ENCODE measurements at regions not wholly inside any gene's neighbourhood (a gene's known extent, or its start where the extent isn't known, plus 50 kb on each side); places are given as distances from the start of the nearest gene placed in this dataset.
"Not testable (repeated sequence)": the region's sequence is repeated elsewhere in the genome, so short reads cannot be mapped to it uniquely, and the experiment has no call there.

DNA sequence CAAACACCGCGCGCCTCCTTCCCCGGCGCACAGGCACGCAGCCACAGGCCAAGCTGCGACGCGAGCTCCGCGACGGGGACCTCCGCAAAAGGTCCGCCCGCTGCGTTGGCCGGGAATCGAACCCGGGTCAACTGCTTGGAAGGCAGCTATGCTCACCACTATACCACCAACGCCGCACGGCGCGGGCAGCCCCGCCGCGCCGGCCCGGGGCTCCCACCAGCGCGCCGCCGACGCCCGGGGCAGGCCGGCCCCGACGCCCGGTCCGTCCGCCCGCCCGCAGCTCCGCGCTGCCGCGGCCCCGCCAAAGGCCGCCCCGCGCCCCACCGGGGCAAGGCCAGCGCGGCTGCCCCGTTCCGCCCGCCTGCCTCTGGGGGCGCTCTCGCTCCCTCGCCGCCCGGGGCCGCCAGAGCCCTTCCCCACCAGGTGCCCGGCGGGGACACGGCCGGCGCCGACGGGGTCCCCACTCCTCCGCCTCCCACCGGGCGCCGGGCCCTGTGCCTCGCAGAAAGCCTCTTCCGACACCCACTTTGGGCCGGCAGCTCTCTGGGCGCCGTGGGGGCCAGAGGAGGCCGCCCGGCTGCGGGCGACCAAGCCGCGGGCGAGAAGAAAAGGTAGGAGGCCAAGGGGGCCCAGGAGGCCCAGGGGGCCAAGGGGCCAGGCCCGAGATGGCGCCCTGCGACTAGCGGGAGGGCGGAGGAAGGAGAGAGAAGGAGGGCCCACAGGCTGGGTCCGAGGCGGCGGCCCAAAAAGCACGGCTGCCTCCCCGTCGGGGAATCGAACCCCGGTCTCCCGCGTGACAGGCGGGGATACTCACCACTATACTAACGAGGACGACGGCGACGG lies 50.2 kb upstream of the FCGR2A start:
- H3K4me1 ChIP-seq (ENCODE audit: control insufficient read depth in 1 of 2, insufficient read depth in 2 of 2, low read depth in 1 of 2, low read length in 1 of 2); H3K4me2 ChIP-seq; H3K36me3 ChIP-seq (replicated peaks in 1 of 2; ENCODE audit: control insufficient read depth in 1 of 2, insufficient read depth in 2 of 2, low read length in 1 of 2); H3K4me3 ChIP-seq (ENCODE audit: low read depth in 2 of 2, low read length in 1 of 2); H3F3A ChIP-seq (replicated peaks; ENCODE audit: insufficient read depth); H3K9me2 ChIP-seq; H3K79me2 ChIP-seq (ENCODE audit: insufficient read depth); CTCF ChIA-PET; H2AFZ ChIP-seq (ENCODE audit: low read depth); H3K9me3 ChIP-seq; POLR2A ChIA-PET; DNase-seq; H3K9ac ChIP-seq; H4K20me1 ChIP-seq (ENCODE audit: insufficient read depth); H3K27ac ChIP-seq (ENCODE audit: low read depth in 2 of 2, low read length in 1 of 2): not testable (repeated sequence)
- peaks cover 12% of the 10 kb centered on the region; the same call in 1 of the 2 replicates for H3K27me3 ChIP-seq (ENCODE audit: insufficient read depth)
- no CpG with 5 or more reads among the region's 107 CpGs for WGBS (ENCODE audit: low lambda C conversion rate)

DNA sequence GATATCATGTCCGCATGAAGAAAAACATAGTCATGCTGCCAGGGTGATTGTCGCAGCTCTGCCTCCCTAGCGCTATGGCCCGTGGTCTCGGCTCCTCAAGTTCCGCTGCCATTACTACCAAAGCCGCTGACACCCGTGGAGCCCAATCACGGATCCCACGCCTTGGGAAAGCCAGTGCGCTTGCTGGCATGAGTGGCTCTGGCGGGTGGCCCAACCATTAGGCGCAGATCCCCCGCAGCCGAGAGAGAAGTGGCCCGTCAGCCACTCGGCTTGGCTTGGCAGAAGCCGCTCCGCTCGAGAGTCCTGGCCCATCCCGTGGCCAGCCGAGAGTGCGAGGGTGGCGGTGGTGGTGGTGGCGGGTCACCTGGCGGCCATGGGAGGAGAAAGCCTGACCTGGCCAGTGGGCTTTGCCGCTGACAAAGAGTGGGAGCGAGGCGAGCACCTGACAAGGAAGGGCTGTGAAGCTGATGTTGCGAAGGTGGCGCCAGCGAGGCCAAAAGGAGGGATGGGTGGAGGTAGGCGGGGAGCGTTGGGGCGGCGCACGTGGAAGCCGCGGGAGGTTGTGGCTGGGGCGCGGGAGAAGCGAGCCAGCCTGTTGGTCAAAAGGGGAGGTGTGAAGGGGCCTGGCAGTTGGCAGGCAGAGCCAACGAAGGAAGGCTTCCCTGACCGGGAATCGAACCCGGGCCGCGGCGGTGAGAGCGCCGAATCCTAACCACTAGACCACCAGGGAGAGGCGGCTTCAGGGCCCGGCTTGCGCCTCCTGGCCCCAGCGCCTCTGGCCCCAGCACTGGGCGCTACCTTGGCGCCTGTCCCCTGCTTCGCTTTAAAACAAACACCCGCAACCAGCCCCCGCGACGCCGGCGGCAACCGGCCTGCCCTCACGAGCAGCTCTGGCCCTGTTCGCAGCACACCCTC lies 51.0 kb upstream of the FCGR2A start:
- H3K4me2 ChIP-seq; H3K9me2 ChIP-seq; H3K27ac ChIP-seq (ENCODE audit: low read depth in 2 of 2, low read length in 1 of 2); H3K4me3 ChIP-seq (ENCODE audit: low read depth in 2 of 2, low read length in 1 of 2); CTCF ChIA-PET; H3K36me3 ChIP-seq (replicated peaks in 1 of 2; ENCODE audit: control insufficient read depth in 1 of 2, insufficient read depth in 2 of 2, low read length in 1 of 2); DNase-seq; H3F3A ChIP-seq (replicated peaks; ENCODE audit: insufficient read depth); H3K27me3 ChIP-seq (ENCODE audit: insufficient read depth); H3K9ac ChIP-seq; H3K4me1 ChIP-seq (ENCODE audit: control insufficient read depth in 1 of 2, insufficient read depth in 2 of 2, low read depth in 1 of 2, low read length in 1 of 2); POLR2A ChIA-PET; H2AFZ ChIP-seq (ENCODE audit: low read depth); H3K9me3 ChIP-seq; H3K79me2 ChIP-seq (ENCODE audit: insufficient read depth); H4K20me1 ChIP-seq (ENCODE audit: insufficient read depth): not testable (repeated sequence)
- 62% methylated on average over 10 of the region's 67 CpGs for WGBS (ENCODE audit: low lambda C conversion rate)

DNA sequence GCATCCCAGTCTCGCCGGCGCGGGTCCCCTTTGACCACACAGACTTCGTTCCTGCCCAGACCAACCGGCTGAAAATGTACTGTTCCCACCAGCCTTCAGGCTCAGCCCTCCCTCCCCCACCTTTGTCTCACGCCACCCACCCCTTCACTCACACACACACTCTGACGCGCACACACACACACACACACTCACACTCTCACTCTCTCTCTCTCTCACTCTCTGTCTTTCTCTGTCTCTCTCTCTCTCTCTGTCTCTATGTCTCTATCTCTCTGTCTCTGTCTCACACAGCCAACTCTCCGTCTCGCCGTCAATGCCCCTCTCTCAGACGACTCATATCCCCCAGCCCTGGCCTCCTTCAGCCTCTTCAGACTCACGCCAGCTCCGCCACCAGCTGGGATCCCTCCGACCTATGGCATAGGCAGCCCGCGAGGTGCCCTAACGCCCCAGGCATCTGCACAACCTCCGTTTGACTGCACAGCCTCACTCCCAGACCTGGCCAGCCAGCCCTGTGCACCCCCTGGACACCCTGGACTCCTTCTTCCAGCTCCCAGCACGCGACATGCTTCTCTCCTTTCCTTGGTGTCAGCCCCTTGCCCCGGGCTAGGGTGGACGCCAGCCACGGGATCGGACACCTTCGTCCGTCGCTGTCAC lies 53.4 kb upstream of the FCGR2A start:
- DNase-seq; H3F3A ChIP-seq (replicated peaks; ENCODE audit: insufficient read depth); H3K4me2 ChIP-seq; H3K4me1 ChIP-seq (ENCODE audit: control insufficient read depth in 1 of 2, insufficient read depth in 2 of 2, low read depth in 1 of 2, low read length in 1 of 2); CTCF ChIA-PET; H4K20me1 ChIP-seq (ENCODE audit: insufficient read depth); H2AFZ ChIP-seq (ENCODE audit: low read depth); H3K9me2 ChIP-seq; H3K4me3 ChIP-seq (ENCODE audit: low read depth in 2 of 2, low read length in 1 of 2); H3K27me3 ChIP-seq (ENCODE audit: insufficient read depth); H3K36me3 ChIP-seq (replicated peaks in 1 of 2; ENCODE audit: control insufficient read depth in 1 of 2, insufficient read depth in 2 of 2, low read length in 1 of 2); H3K9ac ChIP-seq; H3K9me3 ChIP-seq; H3K79me2 ChIP-seq (ENCODE audit: insufficient read depth); POLR2A ChIA-PET; H3K27ac ChIP-seq (ENCODE audit: low read depth in 2 of 2, low read length in 1 of 2): not testable (repeated sequence)
- WGBS (ENCODE audit: low lambda C conversion rate): no CpG with 5 or more reads among the region's 29 CpGs

GRCh38 chr1:161447760-161448332 lies 57.4 kb upstream of the FCGR2A start:
- POLR2A ChIA-PET; H3K27ac ChIP-seq (ENCODE audit: low read depth in 2 of 2, low read length in 1 of 2); H3K27me3 ChIP-seq (ENCODE audit: insufficient read depth); H3K4me3 ChIP-seq (ENCODE audit: low read depth in 2 of 2, low read length in 1 of 2); H3K9me3 ChIP-seq; H3K4me2 ChIP-seq; CTCF ChIA-PET; H3K9me2 ChIP-seq; H2AFZ ChIP-seq (ENCODE audit: low read depth); H3K9ac ChIP-seq; DNase-seq; H3K79me2 ChIP-seq (ENCODE audit: insufficient read depth); H4K20me1 ChIP-seq (ENCODE audit: insufficient read depth); H3F3A ChIP-seq (replicated peaks; ENCODE audit: insufficient read depth); H3K36me3 ChIP-seq (replicated peaks in 1 of 2; ENCODE audit: control insufficient read depth in 1 of 2, insufficient read depth in 2 of 2, low read length in 1 of 2); H3K4me1 ChIP-seq (ENCODE audit: control insufficient read depth in 1 of 2, insufficient read depth in 2 of 2, low read depth in 1 of 2, low read length in 1 of 2): not testable (repeated sequence)
- no CpG with 5 or more reads among the region's 66 CpGs for WGBS (ENCODE audit: low lambda C conversion rate)

GRCh38 chr1:161447040-161447759 lies 58.1 kb upstream of the FCGR2A start:
- H3F3A ChIP-seq (replicated peaks; ENCODE audit: insufficient read depth); H3K4me1 ChIP-seq (ENCODE audit: control insufficient read depth in 1 of 2, insufficient read depth in 2 of 2, low read depth in 1 of 2, low read length in 1 of 2); H3K27me3 ChIP-seq (ENCODE audit: insufficient read depth); POLR2A ChIA-PET; H3K4me3 ChIP-seq (ENCODE audit: low read depth in 2 of 2, low read length in 1 of 2); H4K20me1 ChIP-seq (ENCODE audit: insufficient read depth); H3K9me3 ChIP-seq; H3K4me2 ChIP-seq; H3K9me2 ChIP-seq; H2AFZ ChIP-seq (ENCODE audit: low read depth); H3K79me2 ChIP-seq (ENCODE audit: insufficient read depth); H3K9ac ChIP-seq; H3K27ac ChIP-seq (ENCODE audit: low read depth in 2 of 2, low read length in 1 of 2); H3K36me3 ChIP-seq (replicated peaks in 1 of 2; ENCODE audit: control insufficient read depth in 1 of 2, insufficient read depth in 2 of 2, low read length in 1 of 2); CTCF ChIA-PET; DNase-seq: not testable (repeated sequence)
- no CpG with 5 or more reads among the region's 79 CpGs for WGBS (ENCODE audit: low lambda C conversion rate)

Data from SK-N-SH (cell line).